H1 (cell line): ENCODE measurements at regions not wholly inside any gene's neighbourhood (a gene's known extent, or its start where the extent isn't known, plus 50 kb on each side); places are given as distances from the start of the nearest gene placed in this dataset.

Experiments
- CREB1 ChIP-seq: IDR thresholded peaks from 2 replicates; pipeline ENCODE4 v1.6.1; 2012; ENCODE audit warnings: inconsistent platforms
- EZH2 ChIP-seq: fragments of 200-600 bp; sonication (generic); IDR thresholded peaks from 2 replicates; pipeline ENCODE4 v1.7.1; 2012; ENCODE audit warnings: low read depth, mild to moderate bottlenecking, moderate library complexity, low read length, inconsistent platforms; ENCODE audit not compliant: severe bottlenecking
- HDAC6 ChIP-seq: IDR thresholded peaks from one replicate; pipeline ENCODE4 v1.7.1; 2012; ENCODE audit warnings: low read depth, mild to moderate bottlenecking, inconsistent platforms, low read length, moderate library complexity
- KDM1A ChIP-seq: fragments of 200-600, 300-600 bp; sonication (generic); IDR thresholded peaks from 2 replicates; pipeline ENCODE4 v1.7.1; 2016; ENCODE audit warnings: mild to moderate bottlenecking, low read length, borderline replicate concordance

- no peak for TF ChIP-seq EZH2
- TF ChIP-seq CREB1: no peak
- TF ChIP-seq KDM1A: no peak
- no peak for TF ChIP-seq HDAC6
These were observed 130.6 kb upstream of the SALL3 start (continued) for GRCh38 chr18:78849046-78849445.
